HEK293 (cell line): ENCODE measurements at regions not wholly inside any gene's neighbourhood (a gene's known extent, or its start where the extent isn't known, plus 50 kb on each side); places are given as distances from the start of the nearest gene placed in this dataset.

Source experiments
- CTCF ChIA-PET: fragments of 350-600 bp; formaldehyde crosslinking; extraction: SDS; loops from one replicate; lab custom pipeline; 2021; ENCODE audit warnings: antibody characterized with exemption; lab: Yijun Ruan, JAX
- POLR2A ChIA-PET: fragments of 300-600 bp; formaldehyde crosslinking; extraction: SDS; loops from one replicate; lab custom pipeline; 2020; ENCODE audit warnings: antibody characterized with exemption, inconsistent platforms; lab: Yijun Ruan, JAX
- H3K27ac ChIP-seq: fragments of 200-500 bp; sonication (Bioruptor generic); 2 replicates; pipeline ENCODE4 v1.5.1; 2014; ENCODE audit warnings: low read depth, low read length, control low read depth, inconsistent platforms; ENCODE audit errors: extremely low read depth
- H3K36me3 ChIP-seq, 2 experiments: fragments of 200-500 bp in 1 of 2; sonication (Bioruptor generic) in 1 of 2; 1 replicate in 1 of 2; 2 replicates in 1 of 2; pipeline ENCODE4 v1.5.1; 2014 to 2017; ENCODE audit warnings: inconsistent platforms in 2 of 2, low read length in 2 of 2; ENCODE audit not compliant: control insufficient read depth in 2 of 2, insufficient read depth in 1 of 2
- H3K4me1 ChIP-seq: fragments of 200-500 bp; sonication (Bioruptor generic); 2 replicates; pipeline ENCODE4 v1.5.1; 2014; ENCODE audit warnings: mild to moderate bottlenecking, low read length, inconsistent platforms; ENCODE audit not compliant: control insufficient read depth, insufficient read depth
- H3K4me3 ChIP-seq: 2 replicates; pipeline ENCODE4 v1.5.1; 2011; ENCODE audit warnings: low read depth, mild to moderate bottlenecking, control low read depth, low read length, moderate library complexity
- H3K9me3 ChIP-seq: fragments of 200-500 bp; sonication (Bioruptor generic); 2 replicates; pipeline ENCODE4 v1.5.1; 2014; ENCODE audit warnings: low read depth, low read length, inconsistent platforms; ENCODE audit not compliant: control insufficient read depth, insufficient read depth
- BCL11B ChIP-seq: fragments of 450-650 bp; formaldehyde crosslinking; IDR thresholded peaks from 2 replicates; pipeline ENCODE4 v1.5.1; 2016; ENCODE audit warnings: low read depth, missing biosample characterization, missing genetic modification characterization
- IKZF3 ChIP-seq: fragments of 450-650 bp; IDR thresholded peaks from 2 replicates; pipeline ENCODE4 v1.5.0; 2018; ENCODE audit warnings: missing biosample characterization, mild to moderate bottlenecking, missing genetic modification characterization, moderate library complexity
- KLF1 ChIP-seq: fragments of 450-650 bp; formaldehyde crosslinking; IDR thresholded peaks from 2 replicates; pipeline ENCODE4 v1.5.1; 2016; ENCODE audit warnings: missing biosample characterization, missing genetic modification characterization
- MEIS1 ChIP-seq: sonication (generic); formaldehyde crosslinking; IDR thresholded peaks from 2 replicates; pipeline ENCODE4 v1.8.1; 2022; ENCODE audit warnings: missing genetic modification reagents, mild to moderate bottlenecking, borderline replicate concordance
- MYNN ChIP-seq: fragments of 450-650 bp; formaldehyde crosslinking; IDR thresholded peaks from 2 replicates; pipeline ENCODE4 v1.5.1; 2016; ENCODE audit warnings: missing biosample characterization, missing genetic modification characterization, borderline replicate concordance
- YY2 ChIP-seq: fragments of 450-650 bp; formaldehyde crosslinking; IDR thresholded peaks from 2 replicates; pipeline ENCODE4 v1.5.1; 2016; ENCODE audit warnings: missing biosample characterization, missing genetic modification characterization
- ZBTB1 ChIP-seq: fragments of 450-650 bp; formaldehyde crosslinking; IDR thresholded peaks from 2 replicates; pipeline ENCODE4 v1.5.1; 2016; ENCODE audit warnings: missing biosample characterization, missing genetic modification characterization
- ZNF133 ChIP-seq: fragments of 450-650 bp; formaldehyde crosslinking; IDR thresholded peaks from 2 replicates; pipeline ENCODE4 v1.5.1; 2016; ENCODE audit warnings: missing biosample characterization, missing genetic modification characterization
- ZNF184 ChIP-seq: fragments of 450-650 bp; IDR thresholded peaks from 2 replicates; pipeline ENCODE4 v1.5.1; 2018; ENCODE audit warnings: missing biosample characterization, mild to moderate bottlenecking, missing genetic modification characterization
- ZNF2 ChIP-seq: fragments of 450-650 bp; formaldehyde crosslinking; IDR thresholded peaks from 2 replicates; pipeline ENCODE4 v1.5.1; 2016; ENCODE audit warnings: missing biosample characterization, missing genetic modification characterization
- ZNF510 ChIP-seq: fragments of 450-650 bp; formaldehyde crosslinking; IDR thresholded peaks from 2 replicates; pipeline ENCODE4 v1.5.1; 2018; ENCODE audit warnings: mild to moderate bottlenecking, missing genetic modification characterization, missing biosample characterization; ENCODE audit not compliant: insufficient replicate concordance
- ZNF521 ChIP-seq: fragments of 450-650 bp; formaldehyde crosslinking; IDR thresholded peaks from 2 replicates; pipeline ENCODE4 v1.5.1; 2017; ENCODE audit warnings: missing biosample characterization, mild to moderate bottlenecking, missing genetic modification characterization
- ZNF664 ChIP-seq: fragments of 450-650 bp; formaldehyde crosslinking; IDR thresholded peaks from 2 replicates; pipeline ENCODE4 v1.5.1; 2016; ENCODE audit warnings: missing biosample characterization, missing genetic modification characterization
- ZNF747 ChIP-seq: fragments of 450-650 bp; formaldehyde crosslinking; IDR thresholded peaks from 2 replicates; pipeline ENCODE4 v1.5.1; 2016; ENCODE audit warnings: missing biosample characterization, missing genetic modification characterization
- ZNF768 ChIP-seq: fragments of 450-650 bp; formaldehyde crosslinking; IDR thresholded peaks from 2 replicates; pipeline ENCODE4 v1.5.1; 2018; ENCODE audit warnings: missing biosample characterization, mild to moderate bottlenecking, missing genetic modification characterization
- ZNF785 ChIP-seq: fragments of 450-650 bp; formaldehyde crosslinking; IDR thresholded peaks from 2 replicates; pipeline ENCODE4 v1.5.1; 2016; ENCODE audit warnings: missing biosample characterization, missing genetic modification characterization
- ZNF830 ChIP-seq: fragments of 450-650 bp; IDR thresholded peaks from 2 replicates; pipeline ENCODE4 v1.5.0; 2018; ENCODE audit warnings: missing biosample characterization, missing genetic modification characterization, low read depth, mild to moderate bottlenecking, moderate library complexity
- TF ChIP-seq, protein P1 (sequence below): fragments of 450-650 bp; formaldehyde crosslinking; IDR thresholded peaks from 2 replicates; pipeline ENCODE4 v1.5.1; 2016; ENCODE audit warnings: missing biosample characterization, missing genetic modification characterization

DNA sequence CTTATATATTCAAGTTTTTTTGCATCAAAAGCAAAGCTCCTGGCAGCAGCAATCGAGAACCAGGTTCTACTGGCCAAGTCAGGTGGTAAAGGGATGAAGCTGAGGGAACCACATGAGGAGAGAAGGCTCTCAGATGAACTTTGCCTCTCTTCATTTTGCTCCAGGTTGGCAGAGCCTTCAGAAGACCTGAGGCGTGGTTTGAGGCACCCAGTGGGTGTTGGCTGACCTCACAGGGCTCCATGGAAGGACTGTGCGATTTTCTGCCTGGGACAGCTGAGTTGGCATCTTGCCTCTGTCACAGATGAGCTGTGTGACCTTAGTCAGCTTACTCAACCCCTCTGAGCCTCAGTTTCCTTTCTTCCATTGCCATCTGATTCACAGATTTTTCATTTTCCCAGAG is 89.0 kb downstream of the INSIG2 start:
- no peaks in the 10 kb centered on the region for H3K4me1 ChIP-seq
- POLR2A ChIA-PET: no interaction called here
- no peaks in the 10 kb centered on the region for H3K36me3 ChIP-seq
- no peak overlapping the region for H3K27ac ChIP-seq
- 0 out of 2 replicates have a peak, but pooled peaks have one; percentile 26 for TF ChIP-seq ZNF768 (tag by site-specific recombination)
- no peak for TF ChIP-seq ZNF521 (tag by site-specific recombination)
- TF ChIP-seq, all 188 proteins: peak for 1
- H3K4me3 ChIP-seq: no peak overlapping the region
- no peaks in the 10 kb centered on the region for H3K9me3 ChIP-seq
- CTCF ChIA-PET: interaction anchor here (1.9 kb wide), 1 partner anchor 130 kb away, joined by 10 read pairs; no protein-coding TSS in a partner anchor

DNA sequence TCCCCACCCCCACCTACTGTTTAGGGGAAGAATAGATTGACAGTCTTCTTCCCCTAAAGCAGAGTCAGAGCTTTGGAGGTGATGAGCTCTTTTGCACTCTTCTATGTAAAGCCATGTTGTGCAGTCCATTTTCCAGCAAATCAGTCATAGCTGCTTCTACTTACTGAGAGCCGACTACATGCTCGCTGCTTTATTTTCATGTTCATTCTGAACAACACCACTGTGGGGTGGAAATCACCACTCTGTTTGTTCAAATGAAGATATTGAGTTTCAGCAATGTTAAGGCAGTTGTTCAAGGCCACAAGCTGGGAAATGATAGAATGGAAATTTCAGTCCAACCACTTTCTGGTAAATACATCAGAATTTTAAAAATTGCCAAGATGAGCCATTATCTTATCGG is 88.3 kb downstream of the INSIG2 start:
- Histone ChIP-seq H3K36me3 (no peaks in the 10 kb centered on the region), H3K4me1 (no peaks in the 10 kb centered on the region), H3K27ac (no peak overlapping the region), H3K9me3 (no peaks in the 10 kb centered on the region), H3K4me3 (no peak overlapping the region)
- ChIA-PET CTCF (interaction anchor here (0.6 to 1.9 kb wide), 4 partner anchors 8 to 988 kb away, joined by 3 to 10 read pairs (median 4); no protein-coding TSS in a partner anchor), POLR2A (no interaction called here)
- TF ChIP-seq IKZF3 (tag by site-specific recombination): no peak
- TF ChIP-seq ZNF510 (tag by site-specific recombination): no peak
- no peak for TF ChIP-seq BCL11B (tag by site-specific recombination)
- no peak for TF ChIP-seq ZNF747 (tag by site-specific recombination)
- no peak for TF ChIP-seq MEIS1
- TF ChIP-seq, protein P1, sequence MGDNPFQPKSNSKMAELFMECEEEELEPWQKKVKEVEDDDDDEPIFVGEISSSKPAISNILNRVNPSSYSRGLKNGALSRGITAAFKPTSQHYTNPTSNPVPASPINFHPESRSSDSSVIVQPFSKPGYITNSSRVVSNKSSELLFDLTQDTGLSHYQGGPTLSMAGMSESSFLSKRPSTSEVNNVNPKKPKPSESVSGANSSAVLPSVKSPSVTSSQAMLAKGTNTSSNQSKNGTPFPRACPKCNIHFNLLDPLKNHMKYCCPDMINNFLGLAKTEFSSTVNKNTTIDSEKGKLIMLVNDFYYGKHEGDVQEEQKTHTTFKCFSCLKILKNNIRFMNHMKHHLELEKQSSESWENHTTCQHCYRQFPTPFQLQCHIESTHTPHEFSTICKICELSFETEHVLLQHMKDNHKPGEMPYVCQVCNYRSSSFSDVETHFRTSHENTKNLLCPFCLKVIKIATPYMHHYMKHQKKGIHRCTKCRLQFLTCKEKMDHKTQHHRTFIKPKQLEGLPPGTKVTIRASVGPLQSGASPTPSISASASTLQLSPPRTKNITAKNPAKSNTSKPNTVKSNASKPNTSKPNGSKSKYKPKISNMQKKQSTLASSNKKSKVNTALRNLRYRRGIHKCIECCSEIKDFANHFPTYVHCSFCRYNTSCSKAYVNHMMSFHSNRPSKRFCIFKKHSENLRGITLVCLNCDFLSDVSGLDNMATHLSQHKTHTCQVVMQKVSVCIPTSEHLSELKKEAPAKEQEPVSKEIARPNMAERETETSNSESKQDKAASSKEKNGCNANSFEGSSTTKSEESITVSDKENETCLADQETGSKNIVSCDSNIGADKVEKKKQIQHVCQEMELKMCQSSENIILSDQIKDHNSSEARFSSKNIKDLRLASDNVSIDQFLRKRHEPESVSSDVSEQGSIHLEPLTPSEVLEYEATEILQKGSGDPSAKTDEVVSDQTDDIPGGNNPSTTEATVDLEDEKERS (tag by site-specific recombination): no peak
- no peak for TF ChIP-seq MYNN (tag by site-specific recombination)
- TF ChIP-seq ZBTB1 (tag by site-specific recombination): no peak
- no peak for TF ChIP-seq ZNF184 (tag by site-specific recombination)
- TF ChIP-seq ZNF830 (tag by site-specific recombination): no peak
- TF ChIP-seq YY2: no peak

DNA sequence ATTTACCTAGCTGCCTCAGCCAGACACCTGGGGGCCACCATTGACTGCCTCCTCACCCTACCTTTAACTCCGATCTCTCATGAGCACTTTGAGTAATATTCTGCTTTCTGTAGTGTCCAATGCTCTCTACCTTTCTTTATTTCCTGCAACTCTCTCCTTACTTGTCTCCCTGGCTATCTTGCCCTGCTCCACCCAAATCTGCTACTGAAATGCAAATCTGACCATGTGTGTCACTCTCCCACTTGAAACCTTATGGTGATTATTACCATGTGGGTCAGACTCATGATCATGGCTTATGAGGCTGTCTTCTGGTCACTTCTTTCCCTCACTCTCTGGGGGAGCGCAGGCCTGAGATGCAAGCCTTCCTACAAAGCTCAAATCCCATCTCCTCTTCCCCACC is 83.3 kb downstream of the INSIG2 start:
- POLR2A ChIA-PET: no interaction called here
- Histone ChIP-seq H3K9me3 (no peaks in the 10 kb centered on the region), H3K36me3 (no peaks in the 10 kb centered on the region), H3K27ac (no peak overlapping the region), H3K4me1 (no peaks in the 10 kb centered on the region), H3K4me3 (no peak overlapping the region)
- CTCF ChIA-PET: no interaction called here
- no peak for TF ChIP-seq KLF1 (tag by site-specific recombination)

DNA sequence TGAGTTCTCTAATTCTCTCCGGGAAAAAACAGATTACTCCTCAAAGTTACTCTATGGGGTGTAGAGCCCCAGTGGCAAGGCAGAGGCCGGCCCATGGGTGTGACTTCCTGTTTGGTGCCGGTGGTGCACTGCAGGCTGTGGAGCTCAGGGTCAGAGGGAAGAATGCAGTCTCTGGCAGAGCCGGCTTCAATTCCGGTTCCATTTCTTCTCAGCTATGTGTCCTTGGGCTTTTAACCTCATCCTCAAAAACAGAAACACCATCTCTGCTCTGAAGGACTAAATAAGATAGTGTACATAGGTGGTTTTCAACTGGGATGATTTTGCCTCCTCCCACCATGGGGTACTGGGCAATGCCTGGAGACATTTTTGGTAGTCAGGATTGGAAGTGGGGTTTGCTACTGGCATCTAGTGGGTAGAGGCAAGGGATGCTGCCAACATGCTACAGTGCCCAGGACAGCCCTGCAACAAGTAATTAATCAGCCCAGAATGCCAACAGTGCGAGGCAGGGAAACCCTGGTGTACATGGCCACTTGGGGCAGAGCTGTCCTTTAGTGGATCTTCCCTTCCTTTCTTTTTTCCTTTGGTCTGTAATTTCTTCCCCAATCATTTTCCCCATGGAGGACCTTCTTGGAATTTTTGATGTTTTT is 81.2 kb downstream of the INSIG2 start:
- Histone ChIP-seq H3K27ac (no peak overlapping the region), H3K9me3 (no peaks in the 10 kb centered on the region), H3K36me3 (no peaks in the 10 kb centered on the region), H3K4me1 (no peaks in the 10 kb centered on the region)
- POLR2A ChIA-PET: no interaction called here
- CTCF ChIA-PET: interaction anchor here (0.7 kb wide), 1 partner anchor 137 kb away, joined by 3 read pairs; no protein-coding TSS in a partner anchor
- TF ChIP-seq ZNF184 (tag by site-specific recombination) (no peak), ZNF133 (no peak), ZNF2 (tag by site-specific recombination) (no peak), ZNF664 (tag by site-specific recombination) (no peak), YY2 (no peak), ZNF785 (tag by site-specific recombination) (no peak)
- TF ChIP-seq, all 188 proteins: peak for 0
- no peak overlapping the region for H3K4me3 ChIP-seq
